GM23338 (cell line): ENCODE measurements at regions not wholly inside any gene's neighbourhood (a gene's known extent, or its start where the extent isn't known, plus 50 kb on each side); places are given as distances from the start of the nearest gene placed in this dataset.
A peak's percentile ranks its signal among the peaks of the same experiment; 100 is the strongest.

Experiments used
- ATAC-seq: fragments of 200-7000 bp; cut with Tn5 transposase; 3 replicates; pipeline ENCODE4 v1.9.1; 2020
- DNase-seq: peaks from one replicate; pipeline ENCODE4 v3.0.0-alpha.2; 2015; ENCODE audit warnings: low spot score
- H2AFZ ChIP-seq: fragments of 200-600 bp; sonication (generic); 2 replicates; pipeline ENCODE4 v1.8.0; 2016; ENCODE audit warnings: antibody characterized with exemption, mild to moderate bottlenecking, moderate library complexity
- H3F3A ChIP-seq: fragments of 200-600 bp; sonication (generic); replicated peaks from 2 replicates; pipeline ENCODE4 v1.8.0; 2017; ENCODE audit warnings: antibody characterized with exemption, mixed run types, low read depth
- H3K27ac ChIP-seq: fragments of 200-600 bp; sonication (generic); 2 replicates; pipeline ENCODE4 v1.6.1; 2016; ENCODE audit warnings: low read depth
- H3K27me3 ChIP-seq: fragments of 200-600 bp; sonication (generic); 2 replicates; pipeline ENCODE4 v1.8.0; 2016; ENCODE audit warnings: mild to moderate bottlenecking, mixed run types, moderate library complexity; ENCODE audit not compliant: insufficient read depth
- H3K36me3 ChIP-seq: fragments of 200-600 bp; sonication (generic); 2 replicates; pipeline ENCODE4 v1.8.0; 2016; ENCODE audit warnings: mild to moderate bottlenecking; ENCODE audit not compliant: insufficient read depth
- H3K4me1 ChIP-seq: fragments of 200-600 bp; sonication (generic); 2 replicates; pipeline ENCODE4 v1.8.0; 2016; ENCODE audit warnings: mild to moderate bottlenecking, moderate library complexity; ENCODE audit not compliant: insufficient read depth
- H3K4me2 ChIP-seq: fragments of 200-600 bp; sonication (generic); 2 replicates; pipeline ENCODE4 v1.7.1; 2017; ENCODE audit warnings: mixed run types
- H3K4me3 ChIP-seq: fragments of 200-600 bp; sonication (generic); 2 replicates; pipeline ENCODE4 v1.6.1; 2016; ENCODE audit warnings: mixed run types
- H3K79me2 ChIP-seq: fragments of 200-600 bp; sonication (generic); replicated peaks from 2 replicates; pipeline ENCODE4 v1.8.0; 2017; ENCODE audit warnings: mild to moderate bottlenecking; ENCODE audit not compliant: insufficient read depth
- H3K9me2 ChIP-seq: fragments of 200-600 bp; sonication (generic); 2 replicates; pipeline ENCODE4 v1.8.0; 2017; ENCODE audit not compliant: insufficient read depth
- H4K20me1 ChIP-seq: fragments of 200-600 bp; sonication (generic); replicated peaks from 2 replicates; pipeline ENCODE4 v1.8.0; 2017; ENCODE audit warnings: mild to moderate bottlenecking; ENCODE audit not compliant: insufficient read depth
- H3K27ac Mint-ChIP-seq: 2 replicates; pipeline ENCODE4 v1.8.0; 2020; ENCODE audit warnings: inconsistent platforms, mild to moderate bottlenecking, moderate library complexity, mixed read lengths
- H3K27me3 Mint-ChIP-seq: 3 replicates; pipeline ENCODE4 v1.8.0; 2022; ENCODE audit warnings: low read depth, mild to moderate bottlenecking, moderate library complexity, mixed read lengths, inconsistent platforms; ENCODE audit not compliant: insufficient read depth, poor library complexity
- H3K36me3 Mint-ChIP-seq: 3 replicates; pipeline ENCODE4 v1.8.0; 2021; ENCODE audit warnings: low read depth, mild to moderate bottlenecking, inconsistent platforms, moderate library complexity, mixed read lengths
- H3K4me1 Mint-ChIP-seq: 3 replicates; pipeline ENCODE4 v1.8.0; 2020; ENCODE audit warnings: mild to moderate bottlenecking, inconsistent platforms, mixed read lengths
- H3K4me3 Mint-ChIP-seq: 3 replicates; pipeline ENCODE4 v1.8.0; 2021; ENCODE audit warnings: moderate library complexity, mild to moderate bottlenecking, inconsistent platforms, mixed read lengths
- H3K9me3 Mint-ChIP-seq: 3 replicates; pipeline ENCODE4 v1.8.0; 2020; ENCODE audit warnings: moderate library complexity, mild to moderate bottlenecking, inconsistent platforms, mixed read lengths
- CREB1 ChIP-seq: fragments of 250-450 bp; sonication (Bioruptor Pico); IDR thresholded peaks from 2 replicates; pipeline ENCODE4 v1.5.0; 2020; ENCODE audit warnings: low read depth, mild to moderate bottlenecking, moderate library complexity
- EZH2 ChIP-seq: fragments of 200-600 bp; sonication (generic); IDR thresholded peaks from one replicate; pipeline ENCODE4 v1.8.0; 2017; ENCODE audit warnings: antibody characterized with exemption, mild to moderate bottlenecking, low read depth; ENCODE audit not compliant: unreplicated experiment
- NANOG ChIP-seq: IDR thresholded peaks from 2 replicates; pipeline ENCODE4 v1.6.1; 2016; ENCODE audit warnings: antibody characterized with exemption, borderline replicate concordance
- ZNF114 ChIP-seq: fragments of 250-450 bp; sonication (Bioruptor Pico); IDR thresholded peaks from 2 replicates; pipeline ENCODE4 v1.5.0; 2020; ENCODE audit warnings: mild to moderate bottlenecking, moderate library complexity
- ZNF462 ChIP-seq: fragments of 250-450 bp; sonication (Bioruptor Pico); IDR thresholded peaks from 2 replicates; pipeline ENCODE4 v1.5.0; 2020; ENCODE audit warnings: mild to moderate bottlenecking, moderate library complexity

GRCh38 chr13:54394908-54395307 lies 1366.3 kb downstream of the OLFM4 start (continued):
- TF ChIP-seq ZNF462 (CRISPR knock-in tag) (no peak), ZNF114 (CRISPR knock-in tag) (no peak)

GRCh38 chr13:54402495-54402894 lies 1373.9 kb downstream of the OLFM4 start:
- H3K9me2 ChIP-seq: peaks cover 7% of the 10 kb centered on the region
- Mint-ChIP-seq H3K27me3 (no peaks in the 10 kb centered on the region), H3K4me3 (no peak overlapping the region), H3K36me3 (no peaks in the 10 kb centered on the region), H3K4me1 (peaks cover 2% of the 10 kb centered on the region; the same call in 1 of the 3 replicates), H3K27ac (no peak overlapping the region), H3K9me3 (0 out of 3 replicates have a peak, but pooled peaks cover 3% of the 10 kb centered on the region)
- H3F3A ChIP-seq: no peaks in the 10 kb centered on the region
- no peaks in the 10 kb centered on the region for H3K36me3 ChIP-seq
- no peaks in the 10 kb centered on the region for H3K27me3 ChIP-seq
- no peak overlapping the region for H3K27ac ChIP-seq
- H3K4me1 ChIP-seq: no peaks in the 10 kb centered on the region
- no peaks in the 10 kb centered on the region for H3K79me2 ChIP-seq
- no peak for TF ChIP-seq EZH2
- DNase-seq (no peak), ATAC-seq (no peak)
- no peaks in the 10 kb centered on the region for H4K20me1 ChIP-seq
- H3K4me2 ChIP-seq: no peak overlapping the region
- H3K4me3 ChIP-seq: no peak overlapping the region
- H2AFZ ChIP-seq: no peak overlapping the region

GRCh38 chr13:54415753-54416366 lies 1387.2 kb downstream of the OLFM4 start:
- Histone ChIP-seq H3F3A (no peaks in the 10 kb centered on the region), H3K9me2 (no peaks in the 10 kb centered on the region), H3K36me3 (no peaks in the 10 kb centered on the region), H3K4me1 (no peaks in the 10 kb centered on the region), H3K27me3 (no peaks in the 10 kb centered on the region), H3K27ac (no peak overlapping the region), H3K4me2 (no peak overlapping the region), H3K4me3 (no peak overlapping the region), H2AFZ (no peak overlapping the region), H4K20me1 (no peaks in the 10 kb centered on the region), H3K79me2 (no peaks in the 10 kb centered on the region)
- H3K27ac Mint-ChIP-seq: no peak overlapping the region
- H3K9me3 Mint-ChIP-seq: peaks cover 14% of the 10 kb centered on the region; the same call in 2 of the 3 replicates
- DNase-seq (no peak), ATAC-seq (peak; percentile 76)
- no peak overlapping the region for H3K4me3 Mint-ChIP-seq
- peaks cover 8% of the 10 kb centered on the region; the same call in 2 of the 3 replicates for H3K36me3 Mint-ChIP-seq
- no peaks in the 10 kb centered on the region for H3K4me1 Mint-ChIP-seq
- H3K27me3 Mint-ChIP-seq: no peaks in the 10 kb centered on the region
- TF ChIP-seq ZNF114 (CRISPR knock-in tag) (no peak), NANOG (no peak), CREB1 (no peak)
